HUDEP-2 (cell line): ENCODE measurements at regions not wholly inside any gene's neighbourhood (a gene's known extent, or its start where the extent isn't known, plus 50 kb on each side); places are given as distances from the start of the nearest gene placed in this dataset.
A peak's percentile ranks its signal among the peaks of the same experiment; 100 is the strongest.
"Not testable (repeated sequence)": the region's sequence is repeated elsewhere in the genome, so short reads cannot be mapped to it uniquely, and the experiment has no call there.

ENCODE experiments used
- DNase-seq, 76 experiments: peaks; one replicate each; lab custom pipeline; 2025; ENCODE audit not compliant: unreplicated experiment in 76 of 76; lab: John Stamatoyannopoulos, UW

DNA sequence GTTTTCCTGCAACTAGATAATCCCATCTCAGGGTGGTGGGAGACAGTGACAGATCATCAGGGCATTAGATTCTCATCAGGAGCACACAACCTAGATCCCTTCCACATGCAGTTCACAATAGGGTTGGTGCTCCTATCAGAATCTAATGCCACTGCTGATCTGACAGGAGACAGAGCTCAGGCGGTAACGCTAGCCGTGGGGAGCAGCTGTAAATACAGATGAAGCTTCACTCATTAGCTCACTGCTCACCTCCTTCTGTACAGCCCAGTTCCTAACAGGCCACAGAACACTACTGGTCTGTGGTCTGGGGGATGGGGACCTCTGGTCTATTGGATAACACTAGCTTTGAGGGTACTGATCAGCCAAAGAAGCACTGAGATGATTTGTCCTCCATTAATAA is 66.6 kb upstream of the ZNF195 start:
- not testable (repeated sequence) for DNase-seq

- not testable (repeated sequence) for DNase-seq
Measured at GRCh38 chr11:3444420-3444744, 65.4 kb upstream of the ZNF195 start.

DNA sequence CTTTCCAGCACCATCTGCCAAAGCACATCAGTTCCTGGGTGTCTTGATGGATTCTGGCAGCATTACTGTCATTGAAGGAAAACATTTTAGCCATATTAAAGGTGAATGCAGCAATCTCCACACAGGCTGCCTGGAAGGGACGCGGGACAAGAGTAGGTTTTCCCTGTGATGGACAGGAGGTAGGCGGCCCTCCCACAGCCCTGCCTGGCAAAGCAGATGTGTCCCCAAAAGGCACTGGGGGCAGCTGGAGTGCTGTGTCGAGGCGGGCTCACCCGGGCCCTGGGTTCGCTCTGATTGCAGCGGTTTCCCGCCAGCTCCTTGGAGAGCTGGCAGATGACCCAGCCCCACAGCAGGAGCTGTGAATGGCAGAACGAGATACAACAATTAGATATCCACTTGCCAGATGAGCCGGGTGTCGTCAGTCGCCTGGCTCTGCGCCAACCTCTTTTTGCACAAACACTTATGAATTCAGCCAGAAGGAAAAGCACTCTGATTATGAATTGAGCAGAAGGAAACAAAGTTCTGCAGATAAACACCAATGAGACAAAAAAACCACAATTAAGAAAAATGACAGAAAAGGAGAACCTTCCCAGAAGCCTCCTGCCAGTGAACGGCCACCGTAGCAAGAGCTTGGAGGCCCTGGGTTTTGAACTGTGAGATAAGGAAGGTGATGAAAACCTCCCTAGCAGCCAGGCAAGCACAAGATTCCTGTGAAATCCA is 64.9 kb upstream of the ZNF195 start:
- peak in 49 of 76 experiments; percentile 1 to 76 (median 36) for DNase-seq

DNA sequence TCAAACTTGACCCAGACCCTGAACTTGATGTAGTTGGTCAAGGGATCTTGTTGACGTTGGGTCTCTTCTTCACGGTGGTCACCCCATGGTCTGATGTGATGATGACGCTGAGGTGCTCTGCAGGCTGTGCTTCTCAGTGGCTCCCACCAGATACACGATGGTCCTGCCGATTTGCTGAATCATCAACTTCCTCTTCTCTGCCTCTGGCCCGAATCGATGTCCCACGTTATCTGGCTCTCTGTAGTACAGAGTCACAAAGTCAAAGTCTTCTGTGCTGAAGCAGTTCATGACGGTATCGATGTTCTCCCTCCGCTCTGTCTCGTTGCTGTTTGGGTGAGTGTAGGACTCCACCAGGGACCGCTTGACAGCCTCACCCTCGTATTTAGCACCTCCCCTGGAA is 58.5 kb upstream of the ZNF195 start:
- DNase-seq = peak in 59 of 76 experiments; percentile 4 to 77 (median 36)

GRCh38 chr11:3434976-3435375 is 56.0 kb upstream of the ZNF195 start:
- no peak for DNase-seq

GRCh38 chr11:3429191-3429590 is 50.2 kb upstream of the ZNF195 start:
- not testable (repeated sequence) for DNase-seq
